Liver (tissue), 2 donors: ENCODE measurements at regions not wholly inside any gene's neighbourhood (a gene's known extent, or its start where the extent isn't known, plus 50 kb on each side); places are given as distances from the start of the nearest gene placed in this dataset.

Source experiments
- YY1 ChIP-seq: IDR thresholded peaks from 2 replicates; pipeline ENCODE4 v1.6.1; 2016; ENCODE audit warnings: antibody characterized with exemption, mild to moderate bottlenecking
- TF ChIP-seq, protein P1 (sequence below): fragments of 150-350 bp; IDR thresholded peaks from 2 replicates; pipeline ENCODE4 v1.5.1; 2017; ENCODE audit warnings: improper control_type of control experiment, low read depth, low read length; ENCODE audit not compliant: missing input control
- donor health status: healthy.

DNA sequence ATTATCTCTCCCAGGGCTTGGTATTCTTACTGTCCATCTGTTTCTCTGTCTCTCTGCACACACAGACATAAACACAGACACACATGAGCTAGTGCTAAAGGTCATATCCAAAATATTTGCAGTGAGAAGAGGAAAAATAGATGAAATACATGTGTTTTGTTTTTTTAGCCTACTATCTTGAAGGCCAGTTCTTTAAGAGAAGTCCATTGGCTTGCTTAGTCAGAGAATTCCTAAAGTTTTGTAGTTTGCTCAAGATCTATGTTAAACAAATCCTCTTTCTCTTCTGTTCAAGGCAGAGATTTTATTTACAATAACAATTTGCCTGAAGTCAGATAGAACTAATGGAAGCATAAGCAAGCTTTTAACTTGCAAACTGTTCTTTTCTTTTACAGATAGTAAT, 120.0 kb upstream of the AKIRIN2 start:
- TF ChIP-seq, protein P1, sequence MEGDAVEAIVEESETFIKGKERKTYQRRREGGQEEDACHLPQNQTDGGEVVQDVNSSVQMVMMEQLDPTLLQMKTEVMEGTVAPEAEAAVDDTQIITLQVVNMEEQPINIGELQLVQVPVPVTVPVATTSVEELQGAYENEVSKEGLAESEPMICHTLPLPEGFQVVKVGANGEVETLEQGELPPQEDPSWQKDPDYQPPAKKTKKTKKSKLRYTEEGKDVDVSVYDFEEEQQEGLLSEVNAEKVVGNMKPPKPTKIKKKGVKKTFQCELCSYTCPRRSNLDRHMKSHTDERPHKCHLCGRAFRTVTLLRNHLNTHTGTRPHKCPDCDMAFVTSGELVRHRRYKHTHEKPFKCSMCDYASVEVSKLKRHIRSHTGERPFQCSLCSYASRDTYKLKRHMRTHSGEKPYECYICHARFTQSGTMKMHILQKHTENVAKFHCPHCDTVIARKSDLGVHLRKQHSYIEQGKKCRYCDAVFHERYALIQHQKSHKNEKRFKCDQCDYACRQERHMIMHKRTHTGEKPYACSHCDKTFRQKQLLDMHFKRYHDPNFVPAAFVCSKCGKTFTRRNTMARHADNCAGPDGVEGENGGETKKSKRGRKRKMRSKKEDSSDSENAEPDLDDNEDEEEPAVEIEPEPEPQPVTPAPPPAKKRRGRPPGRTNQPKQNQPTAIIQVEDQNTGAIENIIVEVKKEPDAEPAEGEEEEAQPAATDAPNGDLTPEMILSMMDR = no peak
- TF ChIP-seq YY1 = no peak
